ENCODE measurements at regions not wholly inside any gene's neighbourhood (a gene's known extent, or its start where the extent isn't known, plus 50 kb on each side); places are given as distances from the start of the nearest gene placed in this dataset.

- Histone ChIP-seq H3K27me3 (no peaks in the 10 kb centered on the region), H3K9me3 (no peaks in the 10 kb centered on the region), H3K36me3 (no peaks in the 10 kb centered on the region), H3K4me1 (no peaks in the 10 kb centered on the region), H3K4me3 (no peak overlapping the region), H3K27ac (no peak overlapping the region)
- no peak for DNase-seq (ENCODE audit: extremely low spot score in 2 of 2)
- no peak for TF ChIP-seq POLR2AphosphoS5 (IDR thresholded peaks at IDR 0.05; ENCODE audit: insufficient read depth in 1 of 2, low read depth in 1 of 2)
- TF ChIP-seq, protein P1, sequence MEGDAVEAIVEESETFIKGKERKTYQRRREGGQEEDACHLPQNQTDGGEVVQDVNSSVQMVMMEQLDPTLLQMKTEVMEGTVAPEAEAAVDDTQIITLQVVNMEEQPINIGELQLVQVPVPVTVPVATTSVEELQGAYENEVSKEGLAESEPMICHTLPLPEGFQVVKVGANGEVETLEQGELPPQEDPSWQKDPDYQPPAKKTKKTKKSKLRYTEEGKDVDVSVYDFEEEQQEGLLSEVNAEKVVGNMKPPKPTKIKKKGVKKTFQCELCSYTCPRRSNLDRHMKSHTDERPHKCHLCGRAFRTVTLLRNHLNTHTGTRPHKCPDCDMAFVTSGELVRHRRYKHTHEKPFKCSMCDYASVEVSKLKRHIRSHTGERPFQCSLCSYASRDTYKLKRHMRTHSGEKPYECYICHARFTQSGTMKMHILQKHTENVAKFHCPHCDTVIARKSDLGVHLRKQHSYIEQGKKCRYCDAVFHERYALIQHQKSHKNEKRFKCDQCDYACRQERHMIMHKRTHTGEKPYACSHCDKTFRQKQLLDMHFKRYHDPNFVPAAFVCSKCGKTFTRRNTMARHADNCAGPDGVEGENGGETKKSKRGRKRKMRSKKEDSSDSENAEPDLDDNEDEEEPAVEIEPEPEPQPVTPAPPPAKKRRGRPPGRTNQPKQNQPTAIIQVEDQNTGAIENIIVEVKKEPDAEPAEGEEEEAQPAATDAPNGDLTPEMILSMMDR (IDR thresholded peaks at IDR 0.05) = no peak
- intact Hi-C loops (cut with DNase I) = no loop called here
Measured at GRCh38 chr11:104637662-104638170, 260.5 kb downstream of the CASP12 start.

- no peak for TF ChIP-seq POLR2A (IDR thresholded peaks at IDR 0.05)
- TF ChIP-seq, protein P1 (IDR thresholded peaks at IDR 0.05) = no peak
- H3K36me3 ChIP-seq = no peaks in the 10 kb centered on the region
- H3K4me1 ChIP-seq = no peaks in the 10 kb centered on the region
- no peaks in the 10 kb centered on the region for H3K27me3 ChIP-seq
- no peaks in the 10 kb centered on the region for H3K9me3 ChIP-seq
- no peak overlapping the region for H3K27ac ChIP-seq
- no peak overlapping the region for H3K4me3 ChIP-seq
- intact Hi-C loops (cut with DNase I) = no loop called here
- no peak for DNase-seq (ENCODE audit: extremely low spot score in 2 of 2)
Measured at GRCh38 chr11:104633226-104633625, 265.0 kb downstream of the CASP12 start.

DNA sequence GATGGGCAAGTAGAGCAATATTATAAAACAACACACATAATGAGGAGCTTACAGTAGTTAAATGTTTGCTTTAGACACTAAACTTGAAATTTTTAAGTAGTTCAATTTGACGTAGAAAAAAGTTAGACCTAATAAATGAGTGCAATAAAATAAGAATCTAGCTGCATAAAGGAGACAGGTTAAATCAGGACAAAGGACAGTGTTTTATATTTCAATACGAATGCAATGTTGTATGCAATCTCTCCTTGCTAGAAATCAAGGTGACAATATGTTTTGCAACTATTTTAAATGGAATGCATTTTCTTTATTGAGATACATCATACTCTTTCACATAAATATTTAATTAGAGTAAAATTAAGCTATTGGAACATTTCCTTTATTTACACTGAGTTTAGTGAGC lies 267.9 kb downstream of the CASP12 start:
- Histone ChIP-seq H3K4me1 (no peaks in the 10 kb centered on the region), H3K36me3 (no peaks in the 10 kb centered on the region), H3K4me3 (no peak overlapping the region), H3K27ac (no peak overlapping the region), H3K27me3 (no peaks in the 10 kb centered on the region), H3K9me3 (no peaks in the 10 kb centered on the region)
- TF ChIP-seq, protein P1 (IDR thresholded peaks at IDR 0.05) = no peak
- TF ChIP-seq POLR2AphosphoS5 (IDR thresholded peaks at IDR 0.05; ENCODE audit: insufficient read depth in 1 of 2, low read depth in 1 of 2) = no peak
- TF ChIP-seq POLR2A (IDR thresholded peaks at IDR 0.05) = no peak
- intact Hi-C loops (cut with DNase I) = no loop called here
- no peak for DNase-seq (ENCODE audit: extremely low spot score in 2 of 2)

- Histone ChIP-seq H3K4me3 (no peak overlapping the region), H3K27ac (no peak overlapping the region), H3K27me3 (no peaks in the 10 kb centered on the region), H3K4me1 (no peaks in the 10 kb centered on the region), H3K9me3 (no peaks in the 10 kb centered on the region), H3K36me3 (no peaks in the 10 kb centered on the region)
- no peak for DNase-seq (ENCODE audit: extremely low spot score in 2 of 2)
- TF ChIP-seq, protein P1 (IDR thresholded peaks at IDR 0.05) = no peak
- TF ChIP-seq POLR2A (IDR thresholded peaks at IDR 0.05) (no peak), POLR2AphosphoS5 (IDR thresholded peaks at IDR 0.05; ENCODE audit: insufficient read depth in 1 of 2, low read depth in 1 of 2) (no peak)
- intact Hi-C loops (cut with DNase I) = no loop called here
Measured at GRCh38 chr11:104625246-104625645, 273.0 kb downstream of the CASP12 start.

- H3K27ac ChIP-seq = no peak overlapping the region
- H3K36me3 ChIP-seq = no peaks in the 10 kb centered on the region
- H3K4me1 ChIP-seq = no peaks in the 10 kb centered on the region
- H3K27me3 ChIP-seq = no peaks in the 10 kb centered on the region
- H3K4me3 ChIP-seq = no peak overlapping the region
- TF ChIP-seq, protein P1 (IDR thresholded peaks at IDR 0.05) = no peak
- no peak for TF ChIP-seq POLR2AphosphoS5 (IDR thresholded peaks at IDR 0.05; ENCODE audit: insufficient read depth in 1 of 2, low read depth in 1 of 2)
- no peak for TF ChIP-seq POLR2A (IDR thresholded peaks at IDR 0.05)
- intact Hi-C loops (cut with DNase I) = no loop called here
- no peaks in the 10 kb centered on the region for H3K9me3 ChIP-seq
- DNase-seq (ENCODE audit: extremely low spot score in 2 of 2) = no peak
Measured at GRCh38 chr11:104624021-104624420, 274.2 kb downstream of the CASP12 start.
